ENCODE measurements at regions not wholly inside any gene's neighbourhood (a gene's known extent, or its start where the extent isn't known, plus 50 kb on each side); places are given as distances from the start of the nearest gene placed in this dataset.

- Histone ChIP-seq H3K27ac (no peak overlapping the region), H3K27me3 (no peaks in the 10 kb centered on the region), H3K4me1 (ENCODE audit: insufficient read depth) (no peaks in the 10 kb centered on the region), H3K36me3 (no peaks in the 10 kb centered on the region), H3K4me3 (no peak overlapping the region), H3K9me3 (no peaks in the 10 kb centered on the region)
- 65 to 91% (median 79%) methylated on average over 3 of the region's 3 CpGs for WGBS, 3 donors
- TF ChIP-seq EP300 (IDR thresholded peaks at IDR 0.05) = no peak
- no peak for TF ChIP-seq POLR2A (IDR thresholded peaks at IDR 0.05)
- TF ChIP-seq CTCF (IDR thresholded peaks at IDR 0.05) = no peak
- DNase-seq = no peak
- intact Hi-C loops (cut with DNase I) = no loop called here
These were observed 114.3 kb upstream of the ODAD2 start for GRCh38 chr10:28113202-28113601.

- no peak for DNase-seq
- intact Hi-C loops (cut with DNase I) = no loop called here
These were observed 112.8 kb upstream of the ODAD2 start for GRCh38 chr10:28111712-28112111.

GRCh38 chr10:28105561-28105960 lies 106.7 kb upstream of the ODAD2 start:
- H3K36me3 ChIP-seq = no peaks in the 10 kb centered on the region
- no peak for TF ChIP-seq POLR2A (IDR thresholded peaks at IDR 0.05)
- TF ChIP-seq EP300 (IDR thresholded peaks at IDR 0.05) = no peak
- TF ChIP-seq CTCF (IDR thresholded peaks at IDR 0.05) = no peak
- WGBS, 3 donors = 80 to 94% (median 93%) methylated on average over 8 of the region's 8 CpGs
- H3K4me1 ChIP-seq (ENCODE audit: insufficient read depth) = no peaks in the 10 kb centered on the region
- no peaks in the 10 kb centered on the region for H3K27me3 ChIP-seq
- no peak overlapping the region for H3K27ac ChIP-seq
- intact Hi-C loops (cut with DNase I) = no loop called here
- no peak for DNase-seq
- H3K9me3 ChIP-seq = no peaks in the 10 kb centered on the region
- H3K4me3 ChIP-seq = no peak overlapping the region

More at GRCh38 chr10:28111712-28112111, 112.8 kb upstream of the ODAD2 start:
- H3K4me3 ChIP-seq = no peak overlapping the region
- 60 to 64% (median 63%) methylated on average over 2 of the region's 2 CpGs for WGBS, 3 donors
- H3K27ac ChIP-seq = no peak overlapping the region
- H3K27me3 ChIP-seq = no peaks in the 10 kb centered on the region
- H3K4me1 ChIP-seq (ENCODE audit: insufficient read depth) = no peaks in the 10 kb centered on the region
- no peaks in the 10 kb centered on the region for H3K36me3 ChIP-seq
- no peak for TF ChIP-seq POLR2A (IDR thresholded peaks at IDR 0.05)
- no peak for TF ChIP-seq CTCF (IDR thresholded peaks at IDR 0.05)
- TF ChIP-seq EP300 (IDR thresholded peaks at IDR 0.05) = no peak
- H3K9me3 ChIP-seq = no peaks in the 10 kb centered on the region

GRCh38 chr10:28097633-28098032 lies 98.8 kb upstream of the ODAD2 start:
- H3K36me3 ChIP-seq = no peaks in the 10 kb centered on the region
- H3K9me3 ChIP-seq = no peaks in the 10 kb centered on the region
- no peaks in the 10 kb centered on the region for H3K4me1 ChIP-seq (ENCODE audit: insufficient read depth)
- intact Hi-C loops (cut with DNase I) = no loop called here
- 85 to 91% (median 85%) methylated on average over 3 of the region's 3 CpGs for WGBS, 3 donors
- H3K4me3 ChIP-seq = no peak overlapping the region
- H3K27ac ChIP-seq = no peak overlapping the region
- H3K27me3 ChIP-seq = no peaks in the 10 kb centered on the region
- no peak for DNase-seq
- TF ChIP-seq EP300 (IDR thresholded peaks at IDR 0.05) (no peak), CTCF (IDR thresholded peaks at IDR 0.05) (no peak), POLR2A (IDR thresholded peaks at IDR 0.05) (no peak)
